ENCODE measurements at regions not wholly inside any gene's neighbourhood (a gene's known extent, or its start where the extent isn't known, plus 50 kb on each side); places are given as distances from the start of the nearest gene placed in this dataset.

- DNase-seq = no peak
Measured at GRCh38 chr5:68911840-68912690, 181.7 kb upstream of the SLC30A5 start.

DNA sequence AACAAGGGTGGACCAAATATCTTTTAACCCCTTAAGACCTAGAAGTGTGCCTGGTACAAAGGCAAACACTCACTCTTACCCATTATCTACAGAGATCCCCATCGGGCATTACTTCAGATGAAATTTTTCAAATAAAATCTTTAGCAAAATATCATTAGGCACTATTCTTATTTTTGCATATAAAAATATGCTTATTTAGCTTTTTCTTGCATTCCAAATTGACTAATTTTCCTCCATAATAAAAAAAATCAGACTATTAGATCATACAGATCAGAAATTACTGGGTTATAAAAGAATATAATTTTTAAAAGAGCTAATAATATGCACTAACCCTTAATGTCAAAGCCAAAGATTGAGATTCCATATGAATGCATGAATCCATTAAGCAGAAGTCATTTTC lies 178.7 kb upstream of the SLC30A5 start:
- DNase-seq = no peak

DNA sequence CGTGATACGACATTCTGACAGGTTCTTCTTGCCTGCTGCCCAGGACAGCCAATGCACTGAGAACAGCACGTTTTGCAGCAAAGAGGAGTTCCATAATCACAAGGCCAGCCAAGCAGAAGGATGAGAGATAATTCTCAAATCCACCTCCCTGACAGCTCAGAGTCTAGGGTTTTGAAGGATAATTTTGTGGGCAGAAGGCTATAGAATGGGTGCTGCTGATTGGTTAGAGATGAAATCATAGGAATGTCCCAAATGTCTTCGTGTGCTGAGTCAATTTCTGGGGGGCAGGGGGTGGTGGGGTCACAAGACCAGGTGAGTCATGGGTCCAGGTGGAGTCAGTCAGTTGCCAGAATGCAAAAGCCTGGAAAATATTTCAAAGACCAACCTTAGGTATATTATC lies 175.5 kb upstream of the SLC30A5 start:
- no peak for DNase-seq

GRCh38 chr5:68919988-68920490 lies 173.8 kb upstream of the SLC30A5 start:
- DNase-seq = no peak

DNA sequence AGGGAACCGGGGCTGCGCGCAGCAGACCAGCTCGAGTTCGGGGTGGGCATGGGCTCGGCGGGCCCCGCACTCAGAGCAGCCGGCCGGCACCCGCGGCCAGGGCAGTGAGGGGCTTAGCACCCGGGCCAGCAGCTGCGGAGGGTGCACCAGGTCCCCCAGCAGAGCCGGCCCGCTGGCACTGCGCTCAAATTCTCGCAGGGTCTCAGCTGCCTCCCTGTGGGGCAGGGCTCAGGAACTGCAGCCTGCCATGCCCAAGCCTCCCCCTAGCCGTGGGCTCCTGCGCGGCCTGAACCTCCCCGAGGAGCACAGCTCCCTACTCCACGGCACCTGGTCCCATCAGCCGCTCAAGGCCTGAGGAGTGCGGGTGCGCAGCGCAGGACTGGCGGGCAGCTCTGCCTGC lies 172.9 kb upstream of the SLC30A5 start:
- no peak for DNase-seq

GRCh38 chr5:68922172-68922987 lies 171.4 kb upstream of the SLC30A5 start:
- DNase-seq = no peak

DNA sequence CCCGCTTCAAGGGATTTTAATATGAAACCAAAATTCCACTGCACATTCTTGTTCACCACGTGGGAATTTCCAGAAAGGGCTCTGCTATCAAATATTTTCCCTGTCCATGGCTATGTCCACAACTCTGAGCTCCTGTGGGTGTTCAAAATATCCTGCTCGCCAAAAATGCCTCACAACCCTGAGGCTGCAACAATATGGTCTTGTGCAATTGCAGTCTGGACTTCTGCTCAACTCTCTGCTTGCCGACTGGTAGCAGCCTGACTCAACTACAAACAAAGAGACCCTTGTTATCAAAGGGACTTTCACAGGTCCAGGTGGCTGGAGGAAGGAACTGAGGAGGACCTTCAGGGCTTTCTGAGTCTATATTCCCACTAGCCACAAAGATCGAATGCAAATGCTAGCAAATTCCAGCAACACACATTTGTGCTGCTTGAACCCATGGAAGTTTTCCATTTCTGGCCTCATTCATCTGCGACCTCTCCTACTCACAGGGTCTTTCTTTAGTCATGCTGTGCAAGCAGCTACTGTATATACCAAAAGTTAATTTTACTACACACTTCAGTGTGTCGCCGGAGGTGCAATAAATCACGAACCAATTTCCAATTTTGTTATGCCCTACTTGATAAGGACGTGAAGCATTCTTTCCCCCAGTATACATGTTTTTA lies 169.2 kb upstream of the SLC30A5 start:
- no peak for DNase-seq

DNA sequence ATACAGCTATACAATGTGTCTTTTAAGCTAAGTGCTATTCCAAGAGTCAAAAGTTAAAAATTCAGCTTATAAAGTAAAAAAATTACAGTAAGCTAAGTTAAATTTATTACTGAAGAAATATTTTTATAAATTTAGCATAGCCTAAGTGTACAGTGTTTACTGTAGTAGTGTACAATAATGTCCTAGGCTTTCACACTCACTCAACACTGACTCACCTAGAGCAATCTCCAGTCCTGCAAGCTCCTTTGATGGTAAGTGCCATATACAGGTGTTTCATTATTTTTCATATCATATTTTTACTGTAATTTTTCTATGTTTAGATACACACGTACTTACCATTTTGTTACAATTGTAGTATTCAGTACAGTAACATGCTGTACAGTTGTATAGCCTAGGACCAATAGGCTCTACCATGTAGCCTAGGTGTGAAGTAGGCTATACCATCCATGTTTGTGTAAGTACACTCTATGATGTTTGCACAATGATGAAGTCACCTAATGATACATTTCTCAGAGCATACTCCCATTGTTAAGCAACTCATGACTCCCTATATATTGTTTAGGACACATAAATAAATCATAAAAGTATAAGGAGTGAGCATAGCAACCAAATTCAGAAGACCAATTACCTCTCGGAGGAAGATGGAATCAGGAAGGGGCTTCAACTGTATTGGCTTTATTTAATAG lies 165.1 kb upstream of the SLC30A5 start:
- DNase-seq = no peak

- DNase-seq = no peak
Measured at GRCh38 chr5:68930139-68930538, 163.7 kb upstream of the SLC30A5 start.

DNA sequence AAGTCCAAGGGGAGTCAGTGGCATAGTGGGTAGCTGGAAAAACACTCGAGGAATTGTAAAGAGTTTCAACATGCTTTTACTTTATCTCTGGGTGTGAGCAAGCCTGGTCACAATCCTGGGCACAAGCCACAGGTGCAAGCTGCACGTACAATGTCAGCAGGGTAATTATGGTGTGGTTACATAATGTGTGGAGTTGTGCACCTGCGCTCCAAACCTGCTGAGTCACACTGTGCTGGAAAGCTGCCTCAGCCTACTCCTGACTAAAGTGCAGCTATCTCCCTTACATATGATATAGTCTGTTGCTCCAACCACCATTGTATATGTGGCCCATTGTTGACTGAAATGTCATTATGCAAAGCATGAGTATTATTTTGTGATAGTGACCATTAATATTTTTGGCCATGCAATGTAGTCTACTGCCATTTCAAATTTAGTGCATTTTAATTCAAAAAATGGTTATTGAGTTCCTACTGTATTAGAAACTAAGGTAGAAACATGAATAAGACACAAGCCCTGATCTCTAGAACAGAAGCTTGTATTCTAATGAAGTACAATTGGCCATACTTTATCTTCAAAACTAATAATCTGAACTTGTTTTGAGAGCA lies 160.9 kb upstream of the SLC30A5 start:
- no peak for DNase-seq

DNA sequence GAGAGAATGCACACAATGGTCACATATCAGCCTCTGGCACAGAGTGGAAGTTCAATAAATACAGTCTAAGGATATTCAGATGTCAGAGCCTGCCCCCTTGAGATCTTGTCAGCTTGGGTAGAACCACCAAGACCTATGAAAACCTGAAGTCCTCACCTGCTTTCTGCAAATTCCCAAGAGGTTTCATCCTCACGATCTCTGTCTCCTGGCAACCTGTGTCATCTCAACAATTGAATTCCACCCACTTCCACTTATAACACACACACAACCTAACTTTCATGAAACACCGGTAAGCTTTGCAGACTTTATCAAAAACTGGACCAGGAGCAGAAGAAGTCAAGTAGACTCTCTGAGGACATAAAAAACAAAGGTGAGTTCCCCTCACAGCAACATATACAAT lies 151.6 kb upstream of the SLC30A5 start:
- no peak for DNase-seq

DNA sequence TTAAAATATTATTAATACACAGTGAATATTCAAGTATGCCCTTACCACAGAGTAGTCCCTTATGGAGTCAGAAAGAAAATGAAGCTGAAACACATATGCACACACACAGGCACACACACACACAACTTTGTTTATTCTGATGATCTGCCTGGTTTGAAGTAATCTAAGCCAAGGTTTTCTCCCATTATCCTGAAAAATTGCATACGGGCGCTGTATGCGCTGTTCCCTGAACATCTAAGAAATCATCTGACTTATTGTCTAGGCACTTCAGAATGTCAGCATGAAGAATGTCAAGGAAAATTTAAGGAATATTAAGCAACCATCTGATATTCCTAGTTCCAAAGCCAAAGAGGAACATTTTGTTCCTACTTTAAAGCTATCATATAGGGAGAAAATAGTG lies 147.1 kb upstream of the SLC30A5 start:
- no peak for DNase-seq

DNA sequence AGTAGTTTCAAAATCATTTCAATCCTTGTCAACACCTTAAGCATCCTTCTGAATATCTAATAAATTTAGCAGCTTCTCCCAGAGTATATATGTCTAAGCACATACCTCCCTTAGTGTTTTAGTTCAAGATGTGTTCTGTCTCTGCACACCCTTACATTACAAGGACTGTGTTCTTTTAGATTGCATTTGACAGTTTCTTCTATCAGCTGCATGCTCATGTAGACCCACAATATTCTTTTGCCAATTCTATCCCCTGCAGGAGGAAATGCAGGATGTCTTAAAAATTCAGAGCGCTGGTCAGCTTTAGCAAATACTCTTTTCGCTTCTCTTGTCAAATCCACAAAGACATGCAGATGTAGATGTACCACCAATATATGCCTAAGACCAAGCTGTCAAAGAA lies 145.8 kb upstream of the SLC30A5 start:
- no peak for DNase-seq

DNA sequence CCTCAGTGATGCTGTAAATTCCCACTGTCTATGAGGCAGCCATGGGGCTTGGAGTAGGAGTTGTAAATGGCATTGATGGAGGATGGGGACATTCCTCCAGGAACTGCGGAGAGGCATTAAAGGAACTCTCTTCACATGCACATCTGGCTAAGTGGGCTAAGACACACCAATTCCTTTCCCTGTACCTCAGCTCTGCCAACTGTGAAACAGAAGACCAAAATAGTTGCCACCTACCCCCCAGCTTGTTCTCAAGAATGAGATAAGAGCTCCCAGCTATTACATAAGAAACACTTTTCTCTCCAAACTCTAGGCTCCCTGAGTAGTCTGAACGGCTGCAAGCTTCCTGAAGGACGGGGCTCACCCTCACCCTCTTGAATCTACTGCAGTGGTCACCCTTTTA lies 144.6 kb upstream of the SLC30A5 start:
- DNase-seq = no peak

DNA sequence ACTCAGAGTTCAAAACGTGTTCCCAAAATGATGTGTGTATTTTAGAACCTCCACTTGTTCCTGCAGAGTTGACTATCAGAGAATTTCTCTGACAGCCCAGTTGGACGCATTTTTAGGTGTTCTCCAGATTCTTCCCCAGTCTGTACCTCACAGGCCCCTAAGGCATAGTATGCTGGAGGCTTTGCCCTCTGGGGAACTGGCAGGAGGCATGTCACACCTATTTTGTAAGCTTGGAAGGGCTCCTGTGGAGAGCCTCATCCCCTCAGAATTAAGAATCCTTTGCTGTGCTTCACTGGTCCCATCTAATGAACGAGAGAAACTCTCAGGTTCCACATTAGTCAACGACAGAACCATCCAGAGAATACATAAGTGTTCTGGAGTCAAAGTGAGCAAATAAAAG lies 144.1 kb upstream of the SLC30A5 start:
- no peak for DNase-seq

- DNase-seq = no peak
Measured at GRCh38 chr5:68950125-68950524, 143.7 kb upstream of the SLC30A5 start.

DNA sequence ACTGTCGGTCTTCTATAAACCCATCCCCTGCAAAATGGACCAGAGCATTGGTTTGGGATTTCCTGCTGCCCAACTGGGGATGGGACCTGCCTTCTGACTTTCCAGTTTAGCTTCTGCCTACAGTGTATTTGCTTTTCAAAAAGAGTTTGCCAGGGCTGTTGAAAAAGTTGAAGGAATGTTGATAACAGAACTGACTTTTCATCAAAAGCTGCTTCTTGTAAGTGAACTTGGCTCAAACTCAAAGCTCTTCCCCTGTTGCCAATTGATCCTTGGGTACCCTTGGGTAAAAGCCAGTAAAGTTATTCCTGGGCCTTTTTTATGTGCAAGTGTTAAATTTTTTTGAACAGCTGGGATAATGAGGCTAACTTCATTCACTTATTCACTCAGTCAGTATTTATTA lies 142.9 kb upstream of the SLC30A5 start:
- no peak for DNase-seq

- DNase-seq = no peak
Measured at GRCh38 chr5:68953231-68953874, 140.5 kb upstream of the SLC30A5 start.

GRCh38 chr5:68953875-68954617 lies 139.8 kb upstream of the SLC30A5 start:
- DNase-seq = no peak

- DNase-seq = no peak
Measured at GRCh38 chr5:68954618-68954910, 139.2 kb upstream of the SLC30A5 start.

- no peak for DNase-seq
Measured at GRCh38 chr5:68957591-68957990, 136.2 kb upstream of the SLC30A5 start.
